ENCODE measurements at regions not wholly inside any gene's neighbourhood (a gene's known extent, or its start where the extent isn't known, plus 50 kb on each side); places are given as distances from the start of the nearest gene placed in this dataset.

GRCh38 chr5:158079097-158079496, 220.2 kb upstream of the CLINT1 start:
- Histone ChIP-seq H3K9me3 (ENCODE audit: low read length) (no peaks in the 10 kb centered on the region), H3K27ac (ENCODE audit: low read depth, low read length, poor library complexity, severe bottlenecking) (no peak overlapping the region), H3K4me2 (ENCODE audit: low read length) (no peak overlapping the region), H3K4me3 (ENCODE audit: low read depth, low read length, poor library complexity, severe bottlenecking) (no peak overlapping the region), H2AFZ (ENCODE audit: low read length) (no peak overlapping the region), H3K9ac (ENCODE audit: low read length) (no peak overlapping the region), H3K36me3 (ENCODE audit: insufficient read depth, low read length) (no peaks in the 10 kb centered on the region), H3K4me1 (ENCODE audit: insufficient read depth, low read length, severe bottlenecking) (no peaks in the 10 kb centered on the region), H3K79me2 (ENCODE audit: insufficient read depth, low read length) (no peaks in the 10 kb centered on the region), H3F3A (ENCODE audit: insufficient read depth, low read length) (no peaks in the 10 kb centered on the region), H4K20me1 (ENCODE audit: insufficient read depth, low read length) (no peaks in the 10 kb centered on the region), H3K27me3 (ENCODE audit: insufficient read depth, low read length) (no peaks in the 10 kb centered on the region; the same call in 1 of the 2 replicates), H3K9me2 (ENCODE audit: low read depth, low read length) (no peaks in the 10 kb centered on the region)
- TF ChIP-seq EZH2 (IDR thresholded peaks at IDR 0.05; ENCODE audit: borderline replicate concordance, low read length) (no peak), CTCF (IDR thresholded peaks at IDR 0.05; ENCODE audit: low read length) (no peak)

DNA sequence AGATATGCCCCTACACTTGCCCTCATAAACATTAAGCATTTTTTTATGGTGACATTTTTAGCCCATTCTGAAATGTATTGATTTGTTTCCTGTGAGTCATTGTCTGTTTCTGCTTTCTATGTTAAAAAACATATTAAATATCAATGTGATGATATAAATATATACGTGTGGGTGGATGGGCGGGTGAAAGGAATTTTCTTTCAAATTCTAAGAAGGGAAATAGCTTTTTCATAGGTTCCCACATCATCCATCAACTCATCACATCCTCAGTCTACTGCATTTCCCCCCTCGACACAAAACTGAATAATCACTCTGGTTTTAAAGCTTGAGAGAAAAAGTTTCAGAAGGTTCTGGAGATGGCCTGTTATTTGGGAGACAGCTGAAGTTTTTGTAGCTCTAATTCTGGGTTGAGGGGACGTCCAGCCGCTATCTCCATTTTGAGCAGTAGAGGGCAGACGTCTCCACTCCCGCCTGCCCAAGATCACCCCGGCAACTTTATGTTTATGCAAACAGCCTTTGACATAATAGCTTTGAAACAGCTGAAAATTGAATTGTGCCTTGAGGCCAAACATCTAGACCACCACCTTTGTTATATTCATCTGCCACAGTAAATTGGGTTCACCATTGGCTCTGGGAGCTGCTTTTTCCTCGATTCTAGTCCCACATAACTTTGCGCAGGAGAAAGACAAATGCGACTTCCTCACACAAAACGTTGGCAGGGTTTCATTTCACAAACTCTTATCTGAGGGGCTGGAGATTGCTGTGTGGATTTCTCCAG, 216.2 kb upstream of the CLINT1 start:
- TF ChIP-seq EZH2 (IDR thresholded peaks at IDR 0.05; ENCODE audit: borderline replicate concordance, low read length) (no peak), CTCF (IDR thresholded peaks at IDR 0.05; ENCODE audit: low read length) (peak; percentile 83)
- Histone ChIP-seq H3K36me3 (ENCODE audit: insufficient read depth, low read length) (no peaks in the 10 kb centered on the region), H3K9ac (ENCODE audit: low read length) (no peak overlapping the region)

DNA sequence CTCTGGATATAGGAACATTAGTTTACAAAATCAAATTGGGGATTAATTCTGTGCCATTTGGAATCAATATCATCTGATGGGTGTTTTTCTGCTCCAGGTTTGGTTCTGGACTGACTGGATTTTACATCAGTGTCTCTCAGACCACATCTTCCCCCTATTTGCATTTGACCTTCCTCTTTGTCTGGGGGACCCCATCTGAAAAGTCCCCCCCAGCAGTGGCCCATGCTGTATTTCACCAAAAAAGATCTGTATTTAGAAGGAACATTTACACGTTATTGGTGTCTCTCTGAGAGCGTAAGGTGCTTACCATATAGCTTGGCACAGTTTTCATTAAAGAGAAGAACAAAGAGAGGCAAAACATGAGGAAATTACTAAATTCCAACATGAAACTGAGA, 215.6 kb upstream of the CLINT1 start:
- H3K9ac ChIP-seq (ENCODE audit: low read length): no peak overlapping the region
- no peaks in the 10 kb centered on the region for H3F3A ChIP-seq (ENCODE audit: insufficient read depth, low read length)
- H3K27me3 ChIP-seq (ENCODE audit: insufficient read depth, low read length): no peaks in the 10 kb centered on the region
- H3K4me2 ChIP-seq (ENCODE audit: low read length): no peak overlapping the region
- no peak overlapping the region for H3K4me3 ChIP-seq (ENCODE audit: low read depth, low read length, poor library complexity, severe bottlenecking)
- no peak overlapping the region for H3K27ac ChIP-seq (ENCODE audit: low read depth, low read length, poor library complexity, severe bottlenecking)
- no peak overlapping the region for H2AFZ ChIP-seq (ENCODE audit: low read length)
- no peaks in the 10 kb centered on the region for H3K4me1 ChIP-seq (ENCODE audit: insufficient read depth, low read length, severe bottlenecking)
- H3K79me2 ChIP-seq (ENCODE audit: insufficient read depth, low read length): no peaks in the 10 kb centered on the region
- H3K36me3 ChIP-seq (ENCODE audit: insufficient read depth, low read length): no peaks in the 10 kb centered on the region
- no peaks in the 10 kb centered on the region for H3K9me3 ChIP-seq (ENCODE audit: low read length)
- H3K9me2 ChIP-seq (ENCODE audit: low read depth, low read length): no peaks in the 10 kb centered on the region
- H4K20me1 ChIP-seq (ENCODE audit: insufficient read depth, low read length): no peaks in the 10 kb centered on the region
- TF ChIP-seq EZH2 (IDR thresholded peaks at IDR 0.05; ENCODE audit: borderline replicate concordance, low read length): no peak
- no peak for TF ChIP-seq CTCF (IDR thresholded peaks at IDR 0.05; ENCODE audit: low read length)

More for the DNA sequence above, 216.2 kb upstream of the CLINT1 start:
- H3K4me1 ChIP-seq (ENCODE audit: insufficient read depth, low read length, severe bottlenecking): no peaks in the 10 kb centered on the region
- no peak overlapping the region for H3K4me2 ChIP-seq (ENCODE audit: low read length)
- H3K79me2 ChIP-seq (ENCODE audit: insufficient read depth, low read length): no peaks in the 10 kb centered on the region
- H3K9me2 ChIP-seq (ENCODE audit: low read depth, low read length): no peaks in the 10 kb centered on the region
- no peaks in the 10 kb centered on the region for H3F3A ChIP-seq (ENCODE audit: insufficient read depth, low read length)
- no peak overlapping the region for H3K27ac ChIP-seq (ENCODE audit: low read depth, low read length, poor library complexity, severe bottlenecking)
- no peak overlapping the region for H2AFZ ChIP-seq (ENCODE audit: low read length)
- H3K4me3 ChIP-seq (ENCODE audit: low read depth, low read length, poor library complexity, severe bottlenecking): no peak overlapping the region
- no peaks in the 10 kb centered on the region; the same call in 1 of the 2 replicates for H3K27me3 ChIP-seq (ENCODE audit: insufficient read depth, low read length)
- H3K9me3 ChIP-seq (ENCODE audit: low read length): no peaks in the 10 kb centered on the region
- no peaks in the 10 kb centered on the region for H4K20me1 ChIP-seq (ENCODE audit: insufficient read depth, low read length)
